ENCODE measurements at regions not wholly inside any gene's neighbourhood (a gene's known extent, or its start where the extent isn't known, plus 50 kb on each side); places are given as distances from the start of the nearest gene placed in this dataset.

DNA sequence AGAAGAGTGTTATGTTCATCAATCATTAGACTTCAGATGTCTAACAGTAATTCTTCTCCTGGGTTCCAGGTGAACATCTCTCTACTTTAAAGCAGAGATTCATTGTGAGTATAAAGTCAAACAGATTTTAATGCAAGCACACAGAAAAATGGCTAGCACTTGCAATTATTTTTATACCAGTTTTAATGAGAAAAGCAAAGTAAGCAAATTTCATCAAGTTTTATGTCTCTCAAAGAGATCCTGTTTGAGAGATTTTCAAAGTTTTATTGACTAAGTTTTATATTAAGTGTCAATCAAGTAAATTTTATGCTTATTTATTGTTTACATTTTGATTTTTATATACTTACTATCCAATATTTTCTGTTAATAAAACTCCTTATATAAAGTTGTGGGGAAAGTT, 1628.5 kb downstream of the HACE1 start:
- TF ChIP-seq, protein P1, sequence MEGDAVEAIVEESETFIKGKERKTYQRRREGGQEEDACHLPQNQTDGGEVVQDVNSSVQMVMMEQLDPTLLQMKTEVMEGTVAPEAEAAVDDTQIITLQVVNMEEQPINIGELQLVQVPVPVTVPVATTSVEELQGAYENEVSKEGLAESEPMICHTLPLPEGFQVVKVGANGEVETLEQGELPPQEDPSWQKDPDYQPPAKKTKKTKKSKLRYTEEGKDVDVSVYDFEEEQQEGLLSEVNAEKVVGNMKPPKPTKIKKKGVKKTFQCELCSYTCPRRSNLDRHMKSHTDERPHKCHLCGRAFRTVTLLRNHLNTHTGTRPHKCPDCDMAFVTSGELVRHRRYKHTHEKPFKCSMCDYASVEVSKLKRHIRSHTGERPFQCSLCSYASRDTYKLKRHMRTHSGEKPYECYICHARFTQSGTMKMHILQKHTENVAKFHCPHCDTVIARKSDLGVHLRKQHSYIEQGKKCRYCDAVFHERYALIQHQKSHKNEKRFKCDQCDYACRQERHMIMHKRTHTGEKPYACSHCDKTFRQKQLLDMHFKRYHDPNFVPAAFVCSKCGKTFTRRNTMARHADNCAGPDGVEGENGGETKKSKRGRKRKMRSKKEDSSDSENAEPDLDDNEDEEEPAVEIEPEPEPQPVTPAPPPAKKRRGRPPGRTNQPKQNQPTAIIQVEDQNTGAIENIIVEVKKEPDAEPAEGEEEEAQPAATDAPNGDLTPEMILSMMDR (IDR thresholded peaks at IDR 0.05; ENCODE audit: extremely low read depth in 1 of 2, insufficient read depth in 1 of 2, low read depth in 1 of 2, low read length in 2 of 2), result no peak
- TF ChIP-seq EZH2 (IDR thresholded peaks at IDR 0.05; ENCODE audit: borderline replicate concordance, low read depth, low read length, severe bottlenecking) (no peak), POLR2A (IDR thresholded peaks at IDR 0.05; ENCODE audit: low read depth, low read length) (no peak)
- TF ChIP-seq, protein P2, sequence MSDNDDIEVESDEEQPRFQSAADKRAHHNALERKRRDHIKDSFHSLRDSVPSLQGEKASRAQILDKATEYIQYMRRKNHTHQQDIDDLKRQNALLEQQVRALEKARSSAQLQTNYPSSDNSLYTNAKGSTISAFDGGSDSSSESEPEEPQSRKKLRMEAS (IDR thresholded peaks at IDR 0.05; ENCODE audit: insufficient read depth, insufficient read length), result no peak

All from endothelial cell of umbilical vein (primary cell).